AG10803 (cell line): ENCODE measurements at regions not wholly inside any gene's neighbourhood (a gene's known extent, or its start where the extent isn't known, plus 50 kb on each side); places are given as distances from the start of the nearest gene placed in this dataset.

Experiments
- DNase-seq: peaks from one replicate; pipeline ENCODE4 v3.0.0; 2010; ENCODE audit warnings: low read depth
- H3K4me3 ChIP-seq: 2 replicates; pipeline ENCODE4 v1.5.1; 2011; ENCODE audit warnings: mild to moderate bottlenecking, low read length, control low read depth
- TF ChIP-seq, protein P1 (sequence below): conservative IDR thresholded peaks from 2 replicates; pipeline ENCODE4 v1.5.1; 2011; ENCODE audit warnings: mild to moderate bottlenecking, low read length, control low read depth, inconsistent platforms

DNA sequence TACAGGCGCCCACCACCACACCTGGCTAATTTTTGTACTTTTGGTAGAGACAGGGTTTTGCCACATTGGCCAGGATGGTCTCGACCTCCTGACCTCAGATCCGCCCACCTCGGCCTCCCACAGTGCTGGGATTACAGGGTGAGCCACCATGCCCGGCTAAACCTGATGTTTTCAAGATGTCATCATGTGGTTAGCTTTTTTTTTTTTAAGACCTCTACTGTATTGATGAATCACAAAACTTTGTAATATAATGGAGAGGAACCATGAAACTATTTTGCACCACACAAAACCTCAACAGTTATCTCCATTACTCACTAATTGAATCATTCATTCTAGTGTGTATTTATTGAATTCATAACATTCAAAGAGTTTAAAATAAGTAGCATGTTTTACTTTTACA is 94.7 kb upstream of the NEIL3 start:
- H3K4me3 ChIP-seq = no peak overlapping the region
- peak; percentile 70 for DNase-seq
- TF ChIP-seq, protein P1, sequence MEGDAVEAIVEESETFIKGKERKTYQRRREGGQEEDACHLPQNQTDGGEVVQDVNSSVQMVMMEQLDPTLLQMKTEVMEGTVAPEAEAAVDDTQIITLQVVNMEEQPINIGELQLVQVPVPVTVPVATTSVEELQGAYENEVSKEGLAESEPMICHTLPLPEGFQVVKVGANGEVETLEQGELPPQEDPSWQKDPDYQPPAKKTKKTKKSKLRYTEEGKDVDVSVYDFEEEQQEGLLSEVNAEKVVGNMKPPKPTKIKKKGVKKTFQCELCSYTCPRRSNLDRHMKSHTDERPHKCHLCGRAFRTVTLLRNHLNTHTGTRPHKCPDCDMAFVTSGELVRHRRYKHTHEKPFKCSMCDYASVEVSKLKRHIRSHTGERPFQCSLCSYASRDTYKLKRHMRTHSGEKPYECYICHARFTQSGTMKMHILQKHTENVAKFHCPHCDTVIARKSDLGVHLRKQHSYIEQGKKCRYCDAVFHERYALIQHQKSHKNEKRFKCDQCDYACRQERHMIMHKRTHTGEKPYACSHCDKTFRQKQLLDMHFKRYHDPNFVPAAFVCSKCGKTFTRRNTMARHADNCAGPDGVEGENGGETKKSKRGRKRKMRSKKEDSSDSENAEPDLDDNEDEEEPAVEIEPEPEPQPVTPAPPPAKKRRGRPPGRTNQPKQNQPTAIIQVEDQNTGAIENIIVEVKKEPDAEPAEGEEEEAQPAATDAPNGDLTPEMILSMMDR = no peak

DNA sequence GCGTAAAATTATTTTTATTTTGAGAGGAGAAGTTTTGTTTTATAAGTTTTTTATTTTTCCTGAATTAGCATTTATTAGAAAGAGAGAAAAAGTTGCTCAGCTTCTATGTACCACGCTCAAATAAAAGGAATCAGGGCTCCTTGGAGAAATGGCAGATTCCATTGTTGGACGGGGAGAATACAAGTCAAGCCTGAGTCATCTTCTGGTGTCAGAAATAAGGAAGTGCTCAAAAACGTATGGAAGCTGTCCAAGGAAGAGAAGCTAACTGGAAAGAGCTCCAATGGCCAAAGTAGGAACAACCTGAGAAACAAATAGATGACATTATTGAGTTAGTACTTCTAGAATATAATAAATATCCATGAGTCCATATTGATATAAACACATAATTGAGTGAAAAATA is 89.3 kb upstream of the NEIL3 start:
- TF ChIP-seq, protein P1 = no peak
- peak; percentile 51 for DNase-seq
- H3K4me3 ChIP-seq = no peak overlapping the region

DNA sequence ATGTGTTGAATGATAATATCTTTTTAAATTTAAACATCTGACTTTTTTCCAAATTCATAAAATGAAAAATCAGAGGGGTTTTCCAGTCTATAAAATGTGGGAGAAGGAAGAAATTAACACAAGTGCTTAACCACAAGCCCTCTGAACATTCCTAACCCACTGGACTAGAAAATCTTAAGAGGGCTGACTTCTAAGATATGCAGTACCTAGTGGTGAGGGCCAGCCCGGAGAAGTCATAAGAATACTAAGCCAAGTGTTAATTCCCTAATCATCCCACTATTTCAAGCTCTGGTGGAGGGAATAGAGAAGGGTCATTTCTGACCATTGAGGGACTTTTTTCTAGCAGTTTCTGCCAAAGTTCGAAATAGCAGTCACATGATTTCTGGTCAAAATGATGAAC is 86.9 kb upstream of the NEIL3 start:
- TF ChIP-seq, protein P1 = no peak
- DNase-seq = no peak

DNA sequence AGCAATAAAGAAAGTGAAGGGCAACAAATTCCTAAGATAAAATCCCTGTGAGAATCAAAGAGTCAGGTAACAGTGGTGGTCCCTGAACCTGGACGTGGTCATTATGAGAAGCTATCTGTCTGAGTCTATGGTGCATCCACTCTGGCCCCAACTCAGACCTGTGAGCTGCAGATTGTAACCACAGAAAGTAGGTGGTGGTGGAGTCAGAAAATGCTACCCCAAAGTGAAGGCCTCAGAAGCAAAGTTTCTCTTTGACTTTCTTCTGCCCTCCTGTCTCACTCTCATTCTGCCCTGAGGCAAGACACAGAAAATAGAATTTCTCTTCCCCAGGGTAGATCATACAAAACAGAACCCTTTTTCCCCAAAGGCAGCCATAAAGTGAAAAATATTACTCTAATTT is 84.1 kb upstream of the NEIL3 start:
- TF ChIP-seq, protein P1 = no peak
- H3K4me3 ChIP-seq = no peak overlapping the region
- no peak for DNase-seq

More for the DNA sequence above, 86.9 kb upstream of the NEIL3 start:
- H3K4me3 ChIP-seq = no peak overlapping the region

DNA sequence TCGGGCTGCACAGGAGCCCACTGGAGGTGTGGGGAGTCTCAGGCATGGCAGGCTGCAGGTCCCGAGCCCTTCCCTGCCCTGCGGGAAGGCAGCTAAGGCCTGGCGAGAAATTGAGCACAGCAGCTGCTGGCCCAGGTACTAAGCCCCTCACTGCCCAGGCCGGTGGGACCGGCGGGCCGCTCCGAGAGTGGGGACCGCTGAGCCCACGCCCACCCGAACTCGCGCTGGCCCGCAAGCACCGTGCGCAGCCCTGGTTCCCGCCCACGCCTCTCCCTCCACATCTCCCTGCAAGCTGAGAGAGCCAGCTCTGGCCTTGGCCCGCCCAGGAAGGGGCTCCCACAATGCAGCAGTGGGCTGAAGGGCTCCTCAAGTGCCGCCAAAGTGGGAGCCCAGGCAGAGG is 82.0 kb upstream of the NEIL3 start:
- TF ChIP-seq, protein P1 = no peak
- H3K4me3 ChIP-seq = no peak overlapping the region
- DNase-seq = no peak

DNA sequence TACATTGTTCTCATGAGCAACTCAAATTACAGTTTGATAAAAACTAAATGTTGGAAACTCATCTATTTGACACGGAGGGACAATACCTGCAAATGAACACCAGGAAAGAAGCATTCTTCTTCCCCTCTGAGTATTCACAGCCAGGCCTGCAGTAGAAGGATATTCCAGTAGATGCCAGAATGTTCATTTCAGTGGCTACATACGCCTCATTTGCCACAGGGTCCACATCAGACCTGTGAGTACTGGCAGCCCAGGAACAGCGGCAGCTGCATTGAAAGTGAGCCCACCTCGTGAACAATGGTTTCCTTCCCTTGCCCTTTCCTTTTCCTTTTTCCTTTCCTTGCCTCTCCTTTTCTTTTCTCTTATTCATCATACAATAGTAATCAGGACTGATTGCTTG is 81.1 kb upstream of the NEIL3 start:
- TF ChIP-seq, protein P1 = no peak
- DNase-seq = no peak
- H3K4me3 ChIP-seq = no peak overlapping the region

DNA sequence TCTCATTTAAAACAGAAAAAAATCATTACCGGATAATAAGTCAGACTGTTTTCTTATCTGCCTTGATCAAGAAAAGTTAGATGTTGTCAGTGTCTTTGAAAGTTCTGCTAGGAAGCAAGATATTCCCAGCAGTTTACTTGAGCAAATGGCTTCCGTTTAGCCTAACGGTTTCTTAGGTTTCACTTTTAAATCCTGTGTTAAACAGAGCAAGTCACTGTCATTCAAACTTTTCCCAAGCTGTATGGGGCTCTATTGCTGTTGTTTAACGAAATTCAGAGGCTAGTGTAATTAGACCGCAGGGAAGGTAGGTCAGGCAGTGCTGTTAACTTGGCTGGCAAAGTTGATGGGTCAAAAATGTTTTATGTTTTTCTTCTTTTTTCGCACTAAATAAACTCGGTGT is 80.3 kb upstream of the NEIL3 start:
- DNase-seq = no peak
- H3K4me3 ChIP-seq = peak overlapping the region; percentile 43
- TF ChIP-seq, protein P1 = no peak
